Left forelimb (tissue), 1 donor: ENCODE measurements at regions not wholly inside any gene's neighbourhood (a gene's known extent, or its start where the extent isn't known, plus 50 kb on each side); places are given as distances from the start of the nearest gene placed in this dataset.

Experiments
- DNase-seq: peaks from one replicate; pipeline ENCODE4 v3.0.0-alpha.2; 2018; ENCODE audit warnings: low spot score

DNA sequence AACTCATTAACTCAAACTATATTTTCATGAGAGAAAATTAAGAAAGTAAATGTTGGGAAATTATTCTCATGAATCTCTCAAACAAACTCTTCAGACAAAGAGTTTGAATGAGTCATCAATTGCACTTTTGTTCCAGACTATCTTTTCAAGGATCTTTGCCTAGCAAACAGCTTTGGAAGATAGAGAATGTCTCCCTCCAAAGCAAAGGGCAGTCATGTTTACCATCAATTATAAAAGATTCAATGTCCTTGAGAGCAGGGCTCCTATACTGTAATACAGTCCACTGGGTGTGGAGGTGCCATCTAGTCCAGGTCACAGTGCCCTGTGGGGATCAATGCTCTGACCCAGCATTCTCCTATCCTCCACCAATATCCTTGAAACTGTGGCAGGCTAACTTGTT, 1429.3 kb downstream of the EFNA5 start:
- no peak for DNase-seq

DNA sequence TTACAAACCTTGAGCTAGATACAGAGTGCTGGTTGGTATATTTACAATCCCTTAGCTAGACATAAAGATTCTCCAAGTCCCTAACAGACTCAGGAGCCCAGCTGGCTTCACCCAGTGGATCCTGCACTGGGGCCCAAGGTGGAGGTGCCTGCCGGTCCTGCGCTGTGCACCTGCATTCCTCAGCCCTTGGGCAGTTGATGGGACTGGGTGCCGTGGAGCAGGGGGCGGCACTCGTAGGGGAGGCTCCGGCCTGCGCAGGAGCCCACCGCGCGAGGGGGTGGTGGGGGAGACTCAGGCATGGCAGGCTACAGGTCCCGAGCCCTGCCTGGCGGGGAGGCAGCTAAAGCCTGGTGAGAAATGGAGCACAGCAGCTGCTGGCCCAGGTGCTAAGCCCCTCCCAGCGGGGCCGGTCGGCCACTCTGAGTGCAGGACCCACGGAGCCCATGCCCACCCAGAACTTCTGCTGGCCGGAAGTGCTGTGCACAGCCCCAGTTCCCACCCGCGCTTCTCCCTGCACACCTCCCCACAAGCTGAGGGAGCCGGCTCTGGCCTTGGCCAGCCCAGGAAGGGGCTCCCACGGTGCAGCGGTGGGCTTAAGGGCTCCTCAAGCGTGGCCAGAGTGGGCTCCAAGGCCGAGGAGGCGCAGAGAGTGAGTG, 1464.7 kb downstream of the EFNA5 start:
- DNase-seq = no peak

DNA sequence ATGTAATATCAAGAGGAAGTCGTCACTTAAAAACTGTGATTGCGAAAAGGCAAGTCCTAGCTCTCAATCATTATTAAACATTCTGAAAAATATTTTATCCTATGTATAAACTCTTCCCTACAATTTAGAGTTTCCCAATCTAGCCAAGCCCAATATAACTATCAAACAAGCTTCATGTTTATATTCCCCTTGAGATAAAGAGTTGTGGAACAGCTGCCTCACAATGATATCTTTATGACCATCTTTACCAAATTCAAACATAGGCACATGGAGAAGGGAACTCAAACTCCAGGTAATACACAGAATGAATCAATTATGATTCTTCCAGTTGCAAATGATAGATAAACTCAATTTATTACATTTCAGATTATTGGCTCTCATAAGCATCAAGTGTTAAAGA, 1468.7 kb downstream of the EFNA5 start:
- DNase-seq = no peak

DNA sequence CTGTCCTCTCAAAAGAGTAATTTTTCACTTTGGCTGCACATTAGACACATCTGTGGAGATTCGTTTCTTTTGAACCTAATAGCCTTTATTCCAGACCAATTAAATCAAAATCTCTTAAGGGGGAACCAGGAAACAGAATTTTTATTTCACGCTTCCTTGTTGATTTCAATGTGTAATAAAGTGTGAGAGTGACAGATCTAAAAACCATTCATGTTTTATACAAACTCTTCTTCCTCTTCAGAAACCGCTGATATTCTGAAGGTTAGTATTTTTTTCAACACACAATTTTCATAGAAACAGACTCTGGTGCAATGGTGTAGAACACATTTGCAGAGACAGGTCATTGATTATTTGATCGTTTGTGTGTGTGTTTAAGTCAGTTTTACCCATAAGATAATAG, 1469.8 kb downstream of the EFNA5 start:
- DNase-seq = no peak

DNA sequence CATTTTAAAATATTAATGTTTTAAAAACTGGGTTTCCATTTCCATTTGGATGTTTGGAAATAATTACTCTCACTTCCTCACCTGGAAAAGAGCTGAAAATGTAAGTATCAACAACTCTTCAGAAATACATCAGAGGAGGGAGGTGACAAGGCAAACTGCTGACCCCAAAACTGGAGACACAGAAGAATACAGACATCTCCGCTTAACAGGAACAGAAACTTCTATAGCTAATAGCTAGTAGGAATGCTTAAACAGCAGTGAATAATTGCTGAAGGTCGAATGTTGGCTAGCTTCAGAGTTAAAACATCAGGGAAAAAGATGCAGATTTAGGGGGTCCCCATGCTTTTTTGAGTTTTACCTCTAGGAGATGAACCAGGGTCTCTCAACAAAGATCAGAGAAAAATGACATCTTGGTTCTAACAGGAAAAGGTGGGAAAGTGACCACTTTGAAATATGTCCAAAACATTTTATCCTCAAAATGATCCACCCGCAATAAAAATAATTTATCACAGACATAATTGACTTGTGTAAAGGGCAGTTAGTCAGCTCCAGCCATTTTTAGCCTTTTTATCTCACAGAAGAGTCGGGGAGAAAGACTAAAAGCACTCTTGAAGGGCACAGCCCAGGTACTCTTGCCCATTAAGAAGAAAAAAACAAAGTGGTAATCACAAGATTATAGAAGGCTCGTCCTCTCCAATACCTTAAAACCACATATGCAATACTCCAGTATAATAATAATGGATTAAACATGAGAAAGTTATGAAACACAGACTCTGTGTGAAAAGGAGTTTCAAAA, 1474.9 kb downstream of the EFNA5 start:
- no peak for DNase-seq

DNA sequence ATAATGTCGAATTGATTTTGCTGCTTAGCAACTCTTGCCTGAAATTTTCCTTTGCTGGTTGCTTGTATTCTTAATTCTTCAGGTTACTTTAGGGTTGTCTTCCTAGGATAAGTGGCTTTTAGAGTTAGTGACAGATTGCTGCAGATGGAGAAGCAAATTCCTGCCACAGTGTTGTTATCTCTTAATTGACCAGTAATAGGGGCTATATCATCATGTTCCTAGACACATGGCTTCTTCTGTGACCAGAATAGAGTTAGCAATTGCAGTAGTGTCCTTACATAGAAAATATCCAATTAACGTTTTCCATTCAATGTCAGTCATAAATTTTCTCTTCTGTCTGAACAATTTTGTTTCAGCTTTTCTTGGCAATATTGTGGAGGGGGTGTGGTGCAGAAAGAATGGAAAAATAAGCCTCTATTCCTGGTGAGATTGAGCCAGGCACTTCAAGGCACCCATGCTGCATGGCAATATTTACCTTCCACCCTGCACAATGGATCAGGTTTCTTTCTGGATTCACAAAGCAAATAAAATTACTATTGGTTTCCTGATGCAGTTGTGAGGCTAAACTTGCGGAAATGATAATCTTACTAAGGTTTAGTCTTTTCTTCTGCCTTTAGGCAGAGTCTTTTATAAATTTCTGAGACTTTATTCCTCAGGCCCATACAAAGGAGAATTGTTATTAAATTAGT, 1481.5 kb downstream of the EFNA5 start:
- DNase-seq = no peak

DNA sequence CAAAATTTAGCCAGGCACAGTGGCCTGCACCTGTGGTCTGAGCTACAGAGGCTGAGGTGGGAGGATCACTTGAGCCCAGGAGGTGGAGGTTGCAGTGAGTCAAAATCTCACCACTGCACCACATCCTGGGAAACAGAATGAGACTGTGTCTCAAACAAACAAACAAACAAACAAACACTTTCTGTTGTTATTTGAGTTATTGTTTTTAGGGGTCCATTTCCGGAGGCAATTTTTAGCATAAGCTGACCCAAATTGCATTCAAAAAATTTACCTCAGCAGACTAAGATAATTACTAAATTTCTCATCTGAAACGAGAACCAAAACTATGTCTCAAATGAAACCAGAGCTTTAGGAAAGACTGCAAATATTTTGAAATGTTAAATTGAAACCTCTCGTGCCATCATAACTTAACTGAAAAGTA, 1485.1 kb downstream of the EFNA5 start:
- no peak for DNase-seq

DNA sequence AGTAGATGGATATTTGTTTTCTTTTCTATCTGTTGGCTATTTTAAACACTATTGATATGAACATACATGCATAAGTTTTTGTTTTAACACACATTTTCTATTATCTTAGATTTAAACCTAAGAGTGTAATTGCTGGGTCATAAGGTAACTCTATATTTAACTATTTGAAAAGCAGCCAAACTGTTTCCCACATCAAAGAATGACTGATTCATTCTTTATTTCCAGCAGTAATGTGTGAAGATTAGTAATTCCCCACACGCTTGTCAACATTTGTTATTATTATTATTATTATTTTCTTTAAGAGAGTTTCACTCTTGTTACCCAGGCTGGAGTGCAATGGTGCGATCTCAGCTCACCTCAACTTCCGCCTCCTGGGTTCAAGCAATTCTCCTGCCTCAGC, 1495.8 kb downstream of the EFNA5 start:
- no peak for DNase-seq

DNA sequence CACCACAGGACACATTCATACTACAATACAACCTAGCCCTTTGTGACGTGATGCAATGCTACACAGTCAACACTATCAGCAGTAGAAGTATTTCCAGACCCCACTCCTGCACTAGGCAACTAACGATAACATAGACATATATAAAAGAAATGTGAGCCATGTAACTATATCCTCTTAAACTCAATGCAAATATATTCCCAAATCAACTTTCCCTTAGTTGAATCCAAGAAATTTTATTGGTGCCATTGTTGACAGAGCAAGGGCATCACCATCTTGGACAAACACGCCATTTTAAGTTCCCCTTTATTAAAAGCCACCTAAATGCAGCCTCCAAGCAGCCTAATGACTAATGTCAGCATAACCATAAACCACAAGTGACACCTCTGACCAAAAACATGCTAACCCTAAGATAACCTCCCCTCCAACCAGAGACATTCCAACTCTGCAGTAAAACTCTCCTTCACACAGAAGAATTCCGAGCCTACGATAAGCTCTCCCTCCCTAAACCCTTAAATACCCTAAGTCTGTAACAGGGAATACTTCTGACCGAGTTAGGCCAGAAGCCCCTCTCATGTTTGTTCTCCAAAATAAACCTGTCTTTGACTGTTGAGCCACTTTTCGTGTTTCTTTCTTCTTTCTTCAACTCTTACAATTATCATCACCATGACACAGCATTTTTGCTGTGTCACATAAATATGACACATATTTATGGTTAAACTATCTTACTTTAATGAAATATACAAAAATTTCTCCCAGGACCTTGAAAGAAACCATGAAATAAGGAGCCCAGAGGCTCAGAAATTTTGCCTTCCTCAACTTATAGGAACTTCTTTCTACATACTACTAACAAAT, 1497.8 kb downstream of the EFNA5 start:
- no peak for DNase-seq

DNA sequence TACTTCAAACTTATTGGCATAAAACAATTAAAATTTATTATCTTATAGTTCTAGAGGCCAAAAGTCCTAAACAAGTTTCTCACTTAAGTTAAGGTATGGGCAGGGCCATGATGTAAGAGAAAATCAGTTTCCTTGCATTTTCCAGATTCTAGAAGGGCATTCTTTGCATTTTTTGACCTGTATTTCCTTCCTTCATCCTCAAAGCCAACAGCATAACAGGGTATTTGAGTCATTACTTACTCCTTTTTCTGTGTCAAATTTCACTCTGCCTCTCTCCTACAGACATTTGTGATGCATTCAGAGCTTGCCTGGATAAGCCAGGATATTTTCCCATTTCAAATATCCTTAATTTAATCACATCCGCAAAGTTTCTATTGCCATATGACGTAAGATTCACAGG, 1499.0 kb downstream of the EFNA5 start:
- no peak for DNase-seq

DNA sequence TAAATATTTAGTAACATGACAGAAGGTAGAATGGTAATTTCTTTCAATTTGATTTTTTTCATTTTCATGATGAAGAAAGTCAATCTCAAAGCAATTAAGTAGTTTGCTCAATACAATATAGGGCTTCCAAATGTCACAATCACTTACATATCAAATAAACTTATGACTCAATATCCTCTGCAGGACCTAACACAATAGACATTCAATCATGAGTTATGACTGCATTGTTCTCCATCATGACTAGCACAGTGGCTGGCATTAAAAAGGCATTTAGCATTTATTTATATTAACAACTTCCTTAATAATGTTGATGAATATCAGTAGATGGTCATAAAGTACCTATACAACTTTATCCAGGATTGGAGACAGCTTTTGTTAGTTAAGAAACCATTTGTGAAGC, 1499.6 kb downstream of the EFNA5 start:
- no peak for DNase-seq

DNA sequence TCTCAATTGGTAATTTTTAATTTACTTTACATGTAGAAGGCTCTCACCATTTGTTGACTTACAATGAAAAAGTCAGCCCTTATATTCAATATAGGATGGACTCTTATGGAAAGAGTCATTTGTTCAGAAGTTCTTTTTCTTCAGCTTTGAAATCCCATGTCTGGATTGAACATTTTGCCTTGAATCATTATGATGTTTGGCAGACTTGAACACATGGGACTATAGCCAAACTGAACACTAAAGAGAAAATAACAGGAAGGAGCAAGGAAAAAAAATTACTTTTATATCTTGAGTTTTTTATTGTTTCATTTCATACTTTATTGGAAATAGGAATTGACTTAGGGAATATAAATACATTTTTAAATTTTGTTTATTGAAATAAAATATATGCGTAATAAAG, 1503.0 kb downstream of the EFNA5 start:
- no peak for DNase-seq

DNA sequence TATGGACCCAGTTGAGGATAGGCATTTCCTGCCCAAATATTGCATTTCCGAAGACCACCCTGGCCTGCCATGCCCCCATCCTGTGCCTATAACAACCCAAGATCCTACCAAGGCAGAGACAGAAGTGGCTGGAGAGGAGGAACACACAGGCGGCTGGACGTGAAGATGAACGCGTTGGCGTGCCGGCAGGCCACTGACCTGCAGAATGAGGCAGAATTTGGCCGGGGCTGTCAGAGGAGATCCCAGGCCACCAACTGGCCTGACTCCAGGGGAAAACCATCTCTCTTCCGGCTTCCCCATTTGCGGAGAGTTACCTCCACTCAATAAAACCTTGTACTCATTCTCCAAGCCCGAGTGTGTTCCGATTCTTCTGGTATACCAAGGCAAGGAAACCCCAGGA, 1507.5 kb downstream of the EFNA5 start:
- no peak for DNase-seq

DNA sequence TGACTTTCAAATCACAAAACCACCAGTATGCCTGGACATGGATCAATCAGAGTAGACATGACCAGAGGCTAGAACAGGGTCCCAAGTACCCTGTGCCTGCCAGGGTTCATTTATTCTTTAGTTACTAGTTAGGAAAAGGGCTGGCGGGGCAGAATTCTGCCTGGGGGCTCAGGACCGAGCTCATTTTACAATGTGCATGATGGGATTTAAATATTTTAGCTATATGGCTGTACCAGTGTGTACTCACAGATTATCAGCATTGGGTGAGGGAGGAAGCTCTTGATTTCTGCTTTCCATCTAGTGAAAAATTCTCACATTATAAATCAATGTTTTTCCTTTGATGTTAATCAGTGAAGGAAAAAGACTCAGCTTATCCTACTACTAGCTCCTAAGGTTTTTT, 1511.1 kb downstream of the EFNA5 start:
- DNase-seq = no peak

DNA sequence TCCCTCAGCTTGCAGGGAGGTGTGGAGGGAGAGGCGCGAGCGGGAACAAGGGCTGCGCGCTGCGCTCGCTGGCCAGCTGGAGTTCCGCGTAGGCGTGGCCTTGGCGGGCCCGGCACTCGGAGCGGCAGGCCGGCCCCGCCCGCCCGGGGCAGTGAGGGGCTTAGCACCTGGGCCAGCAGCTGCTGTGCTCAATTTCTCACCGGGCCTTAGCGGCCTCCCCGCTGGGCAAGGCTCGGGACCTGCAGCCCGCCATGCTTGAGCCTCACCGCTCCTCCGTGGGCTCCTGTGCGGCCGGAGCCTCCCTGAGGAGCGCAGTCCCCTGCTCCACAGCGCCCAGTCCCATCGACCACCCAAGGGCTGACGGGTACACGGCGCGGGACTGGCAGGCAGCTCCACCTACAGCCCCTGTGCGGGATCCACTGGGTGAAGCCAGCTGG, 1516.4 kb downstream of the EFNA5 start:
- DNase-seq = no peak

DNA sequence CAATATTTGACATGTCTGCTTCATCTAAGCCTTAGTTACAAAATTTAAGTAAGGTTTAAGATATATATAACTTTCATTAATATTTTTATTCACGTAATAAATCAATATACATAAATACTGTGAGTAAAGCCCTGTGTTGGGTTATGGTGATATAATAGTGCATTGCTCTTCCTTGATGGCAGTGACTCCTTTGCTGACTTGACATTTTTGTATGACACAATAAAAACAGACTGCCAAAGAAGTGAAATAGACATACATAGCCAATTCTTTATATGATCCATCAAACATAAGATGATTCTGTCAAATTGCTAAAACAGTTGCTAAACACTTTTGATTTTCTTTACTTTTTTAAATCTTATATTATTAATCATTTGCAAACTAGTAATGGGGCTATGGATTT, 1518.2 kb downstream of the EFNA5 start:
- DNase-seq = no peak

DNA sequence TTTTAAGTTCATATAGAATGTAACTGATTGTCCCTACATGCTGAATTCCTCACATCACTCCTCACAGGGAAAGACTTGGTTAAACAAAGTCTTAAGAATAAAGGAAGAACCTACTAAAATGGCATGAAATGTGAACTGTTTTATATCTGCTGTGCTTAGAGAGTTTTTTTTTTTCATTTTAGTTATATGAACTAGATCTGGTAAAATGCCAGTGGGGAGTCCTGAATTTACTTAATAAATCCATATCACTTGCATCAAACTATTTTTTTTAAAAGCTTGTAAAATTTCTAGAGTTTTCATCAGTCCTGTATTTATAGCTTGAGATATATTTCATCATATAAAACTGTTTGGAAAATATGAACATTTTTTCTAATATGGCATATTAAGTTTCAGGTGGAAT, 1528.6 kb downstream of the EFNA5 start:
- DNase-seq = no peak

DNA sequence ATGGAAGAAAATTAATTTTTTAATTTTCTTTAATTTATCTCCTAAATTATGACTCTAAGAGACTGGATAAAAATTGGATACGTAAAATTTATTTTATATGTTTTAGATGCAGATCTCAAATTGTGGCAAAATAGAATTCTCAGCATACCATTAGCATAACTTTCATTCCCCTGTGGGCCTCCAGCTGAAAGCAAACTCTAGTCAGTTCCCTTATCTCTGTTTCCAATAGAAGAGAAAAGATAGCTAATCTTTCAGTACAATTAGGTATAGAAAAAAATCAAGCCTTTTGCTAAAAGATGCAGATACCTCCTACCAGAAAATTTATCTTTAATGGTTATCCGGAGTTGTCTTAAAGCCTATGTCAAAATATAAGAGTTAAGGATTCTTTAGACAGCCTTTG, 1530.6 kb downstream of the EFNA5 start:
- no peak for DNase-seq

DNA sequence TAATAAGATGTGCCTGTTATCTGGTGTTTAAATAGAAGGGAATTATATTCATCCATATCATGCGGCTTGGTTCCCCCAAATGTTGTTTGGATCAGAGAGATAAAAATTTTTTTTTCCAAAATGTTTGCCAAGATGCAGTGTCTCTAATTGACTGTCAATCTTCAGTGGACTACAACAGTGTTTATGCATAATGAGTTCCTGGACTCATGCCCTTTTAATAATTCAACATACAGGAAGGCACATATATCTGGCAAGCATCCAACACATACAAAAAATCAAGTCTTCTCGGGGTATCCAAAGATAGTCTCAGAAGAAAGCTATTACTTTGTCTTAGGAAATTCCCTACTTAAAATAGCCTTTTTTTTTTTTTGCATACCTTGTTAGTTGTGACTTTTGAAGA, 1534.7 kb downstream of the EFNA5 start:
- DNase-seq = no peak

DNA sequence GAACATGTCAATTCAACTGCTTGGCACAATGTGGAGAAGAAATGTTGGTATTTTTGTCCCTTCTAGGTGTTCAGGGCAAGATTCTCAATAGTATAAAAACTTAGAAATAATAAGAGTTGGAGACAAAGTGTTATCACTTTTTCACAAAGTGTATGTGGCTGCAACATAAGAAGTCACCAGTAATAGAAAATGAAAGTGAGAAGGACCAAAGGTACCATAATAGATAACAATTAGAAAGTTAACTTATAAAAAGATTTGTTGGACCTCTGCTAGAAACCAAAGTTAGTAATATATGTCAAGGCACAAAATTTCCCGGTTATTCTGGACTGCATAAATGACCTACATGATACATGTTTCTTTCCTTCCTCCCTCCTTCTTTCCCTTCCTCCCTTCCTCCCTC, 1535.3 kb downstream of the EFNA5 start:
- DNase-seq = no peak

DNA sequence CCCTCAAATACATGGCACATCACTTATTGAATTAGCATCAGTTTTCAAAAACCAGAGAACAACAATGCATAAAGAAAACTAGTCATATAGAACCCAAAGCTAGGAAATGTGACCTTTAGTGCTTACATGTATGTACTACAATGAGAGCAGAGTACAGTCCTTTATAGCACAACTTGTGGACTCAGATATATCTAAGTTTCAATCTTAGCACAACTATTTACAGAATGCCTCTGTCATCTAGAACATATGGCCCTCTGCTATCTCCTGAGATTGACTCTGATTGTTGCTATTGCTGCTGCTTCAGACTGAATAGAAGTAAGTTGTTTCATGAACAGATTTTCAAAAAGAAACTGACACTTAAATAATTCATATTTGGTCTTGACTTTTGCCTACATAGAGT, 1536.2 kb downstream of the EFNA5 start:
- DNase-seq = no peak

DNA sequence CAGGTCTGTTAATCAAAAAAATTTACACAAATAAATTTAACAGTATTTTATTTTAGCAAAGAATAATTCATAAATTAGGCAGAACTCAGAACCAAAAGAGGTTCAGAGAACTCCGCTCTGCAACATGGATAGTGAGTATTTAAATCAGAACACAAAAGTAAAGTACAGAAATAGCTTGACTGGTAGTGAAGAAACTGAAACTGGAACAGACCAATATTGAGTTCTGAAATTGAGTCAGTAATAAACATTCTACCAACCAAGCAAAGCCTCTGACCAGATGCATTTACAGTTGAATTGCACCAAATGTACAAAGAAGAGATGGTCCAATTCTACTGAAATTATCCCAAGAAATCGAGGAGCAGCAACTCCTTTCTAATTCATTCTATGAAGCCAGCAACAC, 1542.8 kb downstream of the EFNA5 start:
- no peak for DNase-seq
